ENCODE measurements at regions not wholly inside any gene's neighbourhood (a gene's known extent, or its start where the extent isn't known, plus 50 kb on each side); places are given as distances from the start of the nearest gene placed in this dataset.

GRCh38 chr6:74074645-74075044, 378.6 kb downstream of the CD109 start:
- Histone ChIP-seq H3K4me1 (no peaks in the 10 kb centered on the region), H3K27me3 (replicated peaks in 1 of 7) (no peaks in the 10 kb centered on the region), H3K36me3 (no peaks in the 10 kb centered on the region), H3K9me3 (no peaks in the 10 kb centered on the region), H3K27ac (no peak overlapping the region), H3K4me3 (no peak overlapping the region)
- no peak for TF ChIP-seq CTCF (IDR thresholded peaks at IDR 0.05 in 8 of 11, conservative IDR thresholded peaks at IDR 0.05 in 3 of 11)
- TF ChIP-seq POLR2AphosphoS5 (IDR thresholded peaks at IDR 0.05), result no peak
- no peak for TF ChIP-seq POLR2A (IDR thresholded peaks at IDR 0.05)
- no peak for DNase-seq
- intact Hi-C loops (cut with DNase I; ENCODE audit: low total_unique reads), result no loop called here

GRCh38 chr6:74073999-74074398, 378.0 kb downstream of the CD109 start:
- no peak for DNase-seq
- intact Hi-C loops (cut with DNase I; ENCODE audit: low total_unique reads), result no loop called here
- H3K27me3 ChIP-seq (replicated peaks in 1 of 7), result no peaks in the 10 kb centered on the region
- no peaks in the 10 kb centered on the region for H3K4me1 ChIP-seq
- TF ChIP-seq POLR2AphosphoS5 (IDR thresholded peaks at IDR 0.05), result no peak
- TF ChIP-seq POLR2A (IDR thresholded peaks at IDR 0.05), result no peak
- TF ChIP-seq CTCF (IDR thresholded peaks at IDR 0.05 in 8 of 11, conservative IDR thresholded peaks at IDR 0.05 in 3 of 11), result no peak
- no peaks in the 10 kb centered on the region for H3K36me3 ChIP-seq
- H3K9me3 ChIP-seq, result no peaks in the 10 kb centered on the region
- 54 to 79% (median 61%) methylated on average over 3 of the region's 3 CpGs for WGBS, 5 donors
- no peak overlapping the region for H3K4me3 ChIP-seq
- no peak overlapping the region for H3K27ac ChIP-seq

GRCh38 chr6:74073429-74073828, 377.4 kb downstream of the CD109 start:
- TF ChIP-seq CTCF (IDR thresholded peaks at IDR 0.05 in 8 of 11, conservative IDR thresholded peaks at IDR 0.05 in 3 of 11), result no peak
- TF ChIP-seq POLR2AphosphoS5 (IDR thresholded peaks at IDR 0.05), result no peak
- no peak for TF ChIP-seq POLR2A (IDR thresholded peaks at IDR 0.05)
- Histone ChIP-seq H3K27ac (no peak overlapping the region), H3K9me3 (no peaks in the 10 kb centered on the region), H3K36me3 (no peaks in the 10 kb centered on the region), H3K4me1 (no peaks in the 10 kb centered on the region), H3K4me3 (no peak overlapping the region), H3K27me3 (replicated peaks in 1 of 7) (no peaks in the 10 kb centered on the region)
- 79 to 94% (median 87%) methylated on average over 1 of the region's 1 CpG for WGBS, 5 donors
- intact Hi-C loops (cut with DNase I; ENCODE audit: low total_unique reads), result no loop called here
- no peak for DNase-seq

GRCh38 chr6:74071214-74071613, 375.2 kb downstream of the CD109 start:
- no peak for DNase-seq
- H3K9me3 ChIP-seq, result peaks cover 0 to 3% (median 0%) of the 10 kb centered on the region in 8 donors
- TF ChIP-seq POLR2AphosphoS5 (IDR thresholded peaks at IDR 0.05) (no peak), CTCF (IDR thresholded peaks at IDR 0.05 in 8 of 11, conservative IDR thresholded peaks at IDR 0.05 in 3 of 11) (no peak), POLR2A (IDR thresholded peaks at IDR 0.05) (no peak)
- intact Hi-C loops (cut with DNase I; ENCODE audit: low total_unique reads), result no loop called here
- H3K27ac ChIP-seq, result no peak overlapping the region
- H3K27me3 ChIP-seq (replicated peaks in 1 of 7), result no peaks in the 10 kb centered on the region
- no peak overlapping the region for H3K4me3 ChIP-seq
- no peaks in the 10 kb centered on the region for H3K4me1 ChIP-seq
- H3K36me3 ChIP-seq, result no peaks in the 10 kb centered on the region
